ENCODE measurements at regions not wholly inside any gene's neighbourhood (a gene's known extent, or its start where the extent isn't known, plus 50 kb on each side); places are given as distances from the start of the nearest gene placed in this dataset.

- DNase-seq (ENCODE audit: low read depth) = no peak
Measured at GRCh38 chr1:178607718-178608408, 95.0 kb downstream of the TEX35 start.

DNA sequence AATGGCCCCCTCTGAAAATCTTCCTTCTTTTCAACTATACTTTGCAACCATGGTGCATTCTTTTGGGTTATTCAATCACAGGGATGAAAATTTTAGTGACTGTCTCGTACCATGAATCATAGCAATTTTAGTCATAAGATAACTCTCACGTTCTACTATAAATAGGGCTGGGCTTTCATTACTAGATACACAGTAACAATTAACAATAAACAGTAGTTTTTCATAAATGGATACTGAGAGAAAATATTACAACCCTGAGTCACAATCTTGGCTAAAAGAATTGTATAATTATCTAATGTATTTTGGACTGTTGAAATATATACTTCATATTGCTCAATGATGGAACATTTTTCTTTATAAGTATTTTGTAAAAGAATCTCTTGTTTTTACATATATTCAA lies 96.1 kb downstream of the TEX35 start:
- peak; percentile 91 for DNase-seq (ENCODE audit: low read depth)

GRCh38 chr1:178610690-178611410 lies 97.9 kb downstream of the TEX35 start:
- DNase-seq (ENCODE audit: low read depth) = peak; percentile 78

DNA sequence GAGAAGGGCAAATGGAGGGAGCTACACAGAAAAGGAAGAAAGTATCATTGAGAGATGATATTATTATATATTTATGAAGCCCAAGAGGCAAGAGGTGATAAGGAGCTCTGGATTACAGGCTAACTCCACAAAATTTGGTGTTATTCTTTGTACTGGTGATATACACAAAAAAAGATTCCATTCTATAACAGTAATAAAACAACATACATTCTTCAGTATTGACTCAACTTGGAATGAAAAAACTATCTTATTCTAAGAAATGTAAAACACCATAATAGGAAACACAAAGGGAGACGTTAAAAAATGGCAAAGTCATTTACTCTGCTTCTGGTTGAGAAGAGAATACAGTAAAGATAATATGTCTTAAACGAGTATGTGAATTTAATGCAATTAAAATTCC lies 99.4 kb downstream of the TEX35 start:
- DNase-seq (ENCODE audit: low read depth) = peak; percentile 58

GRCh38 chr1:178613271-178613945 lies 100.5 kb downstream of the TEX35 start:
- no peak for DNase-seq (ENCODE audit: low read depth)

GRCh38 chr1:178614286-178614685 lies 101.4 kb downstream of the TEX35 start:
- no peak for DNase-seq (ENCODE audit: low read depth)

DNA sequence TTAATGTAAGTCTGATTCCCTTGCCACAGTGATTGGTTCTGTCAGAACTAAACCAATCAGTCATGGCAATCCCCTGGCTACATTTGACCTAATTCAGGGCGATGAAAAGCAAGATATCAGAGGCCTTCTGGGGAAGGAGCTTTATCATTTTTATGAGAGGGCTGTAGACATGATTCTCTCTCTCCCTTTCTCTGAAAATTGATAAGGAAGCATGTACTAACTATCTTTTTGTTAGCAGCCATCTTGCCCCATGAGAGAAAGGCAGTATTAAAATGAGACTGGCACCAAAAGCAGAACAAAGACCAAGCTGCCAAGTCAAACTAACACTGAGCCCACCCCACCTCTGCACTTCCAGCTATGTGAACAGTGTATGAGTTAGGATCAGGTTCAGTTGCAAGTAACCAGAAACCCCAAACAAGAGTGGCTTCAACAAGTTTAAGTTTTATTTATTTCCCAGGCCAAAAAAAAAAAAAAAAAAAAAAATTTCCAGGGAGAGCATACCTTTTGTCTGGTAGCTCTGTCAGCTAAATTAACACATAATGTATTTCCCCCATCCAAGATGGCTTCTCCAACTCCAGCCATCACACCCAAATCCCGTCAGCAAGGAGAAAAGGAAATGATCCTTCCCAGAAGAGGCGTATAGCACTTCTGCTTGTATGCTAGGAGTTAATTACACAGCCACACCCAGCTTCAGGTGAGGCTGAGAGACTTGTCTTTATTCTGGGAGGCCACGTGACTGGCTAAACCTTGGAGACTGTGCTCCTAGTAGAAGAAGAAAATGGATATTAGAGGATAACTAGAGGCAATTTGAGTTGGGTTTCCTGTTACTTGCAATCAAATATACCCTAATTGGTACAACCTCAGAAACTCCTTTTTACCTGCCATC lies 105.8 kb upstream of the RALGPS2 start:
- DNase-seq (ENCODE audit: low read depth) = no peak

- DNase-seq (ENCODE audit: low read depth) = no peak
Measured at GRCh38 chr1:178620584-178621475, 104.2 kb upstream of the RALGPS2 start.

DNA sequence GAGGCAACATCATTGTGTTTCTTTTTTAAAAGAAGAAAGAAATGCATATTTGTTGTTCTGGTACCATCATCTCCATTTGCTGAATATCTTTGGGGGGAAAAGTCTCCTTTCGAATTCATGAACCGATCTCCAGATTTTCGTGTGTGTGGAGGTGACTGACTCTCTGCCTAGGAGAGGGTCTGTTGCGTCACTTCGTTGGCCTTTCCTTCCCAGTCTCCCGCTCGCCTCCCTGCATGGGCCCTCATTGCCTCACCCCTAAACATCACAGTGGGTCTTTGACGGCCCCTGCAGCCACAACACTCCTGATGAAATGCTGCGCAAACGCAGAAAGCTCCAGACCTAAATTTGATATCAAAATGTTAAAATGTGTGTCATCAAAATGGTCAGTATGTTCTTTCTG lies 103.2 kb upstream of the RALGPS2 start:
- DNase-seq (ENCODE audit: low read depth) = no peak

GRCh38 chr1:178625695-178626094 lies 99.3 kb upstream of the RALGPS2 start:
- no peak for DNase-seq (ENCODE audit: low read depth)

DNA sequence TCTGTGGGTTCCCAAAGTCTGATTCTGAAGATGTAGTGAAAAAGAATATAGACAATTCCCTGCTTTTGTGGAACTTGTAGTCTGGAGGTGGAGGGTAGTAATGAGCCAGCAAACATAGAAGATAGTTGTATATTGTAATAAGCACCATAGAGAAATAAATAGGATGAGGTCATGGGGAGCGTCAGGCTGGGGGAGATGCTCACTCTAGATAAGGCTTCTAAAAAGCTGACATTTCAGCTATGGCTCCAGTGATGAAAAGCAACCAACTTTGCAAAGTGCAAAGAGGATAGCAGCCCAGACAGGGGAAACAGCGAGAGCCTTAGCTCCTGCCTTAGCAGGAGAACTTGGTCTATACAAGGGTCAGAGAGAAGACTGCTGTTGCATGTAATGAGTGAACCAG lies 98.0 kb upstream of the RALGPS2 start:
- DNase-seq (ENCODE audit: low read depth) = no peak

DNA sequence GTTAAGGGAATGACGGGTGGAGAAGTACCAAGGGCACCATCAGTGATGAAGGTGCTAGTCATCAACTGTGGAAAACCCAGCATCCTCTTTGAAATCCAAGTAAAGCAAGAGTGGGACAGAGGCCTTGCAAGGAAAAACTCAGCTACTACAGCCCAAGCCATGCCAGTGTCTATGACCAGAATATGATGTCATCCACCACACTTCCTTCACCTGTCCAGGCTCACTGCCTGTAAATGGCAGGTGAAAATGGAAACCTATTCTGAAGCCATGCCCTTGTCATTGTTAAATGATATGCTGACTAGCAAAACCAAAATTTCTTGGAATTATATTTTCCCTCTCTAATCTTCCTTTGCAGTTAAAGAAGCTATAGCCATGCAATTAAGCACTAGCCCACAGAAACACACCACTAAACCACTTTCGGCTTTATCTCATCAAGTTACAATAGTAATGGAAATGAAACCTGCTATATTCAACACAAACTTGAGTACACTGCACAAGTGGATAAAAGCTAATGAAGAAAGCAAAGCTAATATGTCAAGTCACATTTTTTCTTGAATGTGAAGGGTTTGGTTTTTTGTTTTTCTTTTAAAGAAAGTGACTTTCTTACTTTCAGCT lies 96.3 kb upstream of the RALGPS2 start:
- no peak for DNase-seq (ENCODE audit: low read depth)

DNA sequence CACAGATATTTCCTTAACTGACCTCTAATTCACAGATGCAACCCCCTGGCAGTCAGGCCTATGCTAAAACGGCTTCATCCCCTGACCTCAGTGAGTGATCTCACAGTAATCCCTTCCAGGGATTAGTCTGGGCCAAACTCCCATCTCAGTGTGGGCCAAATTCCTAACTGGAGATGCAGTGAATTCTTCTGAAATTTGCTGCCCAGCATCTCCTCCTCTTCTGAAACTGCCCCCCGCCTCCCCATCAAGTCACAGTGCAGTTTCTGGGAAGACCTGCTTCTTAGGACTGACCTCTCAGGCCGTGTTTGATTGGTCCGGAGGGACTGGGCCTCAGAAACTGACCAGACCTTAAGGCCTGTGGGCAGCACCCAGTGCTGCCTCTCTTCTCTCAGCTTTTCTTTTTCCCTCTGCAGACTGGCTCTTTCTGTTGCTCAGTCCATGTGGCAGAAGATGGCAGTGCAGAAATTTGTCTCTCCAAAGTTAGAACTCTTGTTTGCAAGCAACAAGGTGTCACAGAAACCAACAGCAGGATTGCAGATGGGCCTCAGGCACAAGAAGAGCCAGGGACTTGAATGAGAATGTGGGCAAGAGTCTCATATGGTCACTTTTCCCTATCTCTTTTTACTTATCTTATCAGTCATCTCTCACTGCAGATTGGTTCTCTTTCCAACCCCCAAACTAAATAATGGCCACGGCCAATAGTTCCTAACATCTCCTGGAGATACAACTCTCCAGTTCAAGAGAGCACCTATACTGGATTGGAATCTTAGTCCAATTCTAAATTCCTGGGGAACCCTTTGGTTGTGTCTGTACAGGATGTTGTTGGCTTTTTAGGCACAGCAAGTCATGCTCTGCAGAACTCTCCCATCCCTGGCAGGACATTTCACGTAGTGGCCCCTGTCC lies 95.5 kb upstream of the RALGPS2 start:
- peak; percentile 88 for DNase-seq (ENCODE audit: low read depth)

DNA sequence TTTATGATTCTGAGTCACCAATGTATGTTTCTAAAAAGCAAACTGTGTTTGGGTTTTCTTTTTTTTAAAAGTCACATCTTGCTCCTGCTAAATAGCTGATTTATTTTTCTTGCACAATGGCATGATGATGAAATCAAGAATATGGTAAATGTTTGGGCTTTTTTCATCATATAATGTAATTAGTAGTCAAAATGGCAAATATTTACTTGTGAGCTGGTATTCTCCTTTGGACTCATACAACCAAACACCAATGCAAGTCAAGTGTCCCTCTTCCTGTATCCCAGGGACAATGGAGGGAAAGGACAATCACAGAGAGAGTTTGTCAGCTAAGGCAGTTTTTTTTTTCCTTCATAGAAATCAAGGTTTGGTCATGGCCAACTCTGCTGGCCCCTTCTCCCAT lies 94.6 kb upstream of the RALGPS2 start:
- DNase-seq (ENCODE audit: low read depth) = no peak

DNA sequence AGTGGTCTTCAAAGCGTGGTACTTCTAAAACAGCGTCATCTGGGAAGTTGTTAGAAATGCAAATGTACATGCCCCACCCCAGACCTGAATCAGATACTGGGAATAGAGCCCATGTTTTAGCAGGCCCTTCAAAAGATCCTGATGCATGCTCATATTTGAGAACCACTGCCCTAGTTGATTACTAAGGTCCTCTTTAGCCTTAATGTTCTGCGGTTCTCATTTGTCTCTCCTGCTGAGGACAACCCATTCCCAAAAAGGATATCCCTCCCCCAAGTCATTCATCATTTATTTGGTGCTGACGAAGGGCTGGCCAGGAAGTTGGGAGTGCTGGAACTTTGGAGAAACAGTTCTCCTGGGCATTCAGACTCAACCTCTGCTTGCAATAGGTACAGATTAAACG lies 92.4 kb upstream of the RALGPS2 start:
- peak; percentile 55 for DNase-seq (ENCODE audit: low read depth)

DNA sequence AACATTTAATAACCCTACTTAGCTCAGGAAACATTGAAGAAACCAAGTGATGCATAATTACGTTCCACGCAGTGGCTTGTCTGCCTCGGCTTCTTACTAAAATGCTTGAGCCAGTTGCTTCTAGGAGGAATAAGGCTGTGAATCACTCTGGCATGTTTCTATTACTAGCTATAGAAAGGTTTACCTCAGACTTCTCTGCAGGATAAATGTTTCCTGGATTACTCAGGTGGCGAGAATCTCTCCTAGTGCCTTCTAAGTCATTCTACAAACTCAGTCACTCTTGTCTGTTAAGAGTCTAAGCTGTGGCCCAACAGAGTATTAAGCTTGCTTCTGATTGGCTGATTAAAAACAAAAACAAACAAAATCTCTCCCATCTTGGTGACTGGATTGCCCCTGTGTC lies 92.0 kb upstream of the RALGPS2 start:
- DNase-seq (ENCODE audit: low read depth) = peak; percentile 55

GRCh38 chr1:178634445-178634844 lies 90.6 kb upstream of the RALGPS2 start:
- peak; percentile 57 for DNase-seq (ENCODE audit: low read depth)

- no peak for DNase-seq (ENCODE audit: low read depth)
Measured at GRCh38 chr1:178637841-178638240, 87.2 kb upstream of the RALGPS2 start.

DNA sequence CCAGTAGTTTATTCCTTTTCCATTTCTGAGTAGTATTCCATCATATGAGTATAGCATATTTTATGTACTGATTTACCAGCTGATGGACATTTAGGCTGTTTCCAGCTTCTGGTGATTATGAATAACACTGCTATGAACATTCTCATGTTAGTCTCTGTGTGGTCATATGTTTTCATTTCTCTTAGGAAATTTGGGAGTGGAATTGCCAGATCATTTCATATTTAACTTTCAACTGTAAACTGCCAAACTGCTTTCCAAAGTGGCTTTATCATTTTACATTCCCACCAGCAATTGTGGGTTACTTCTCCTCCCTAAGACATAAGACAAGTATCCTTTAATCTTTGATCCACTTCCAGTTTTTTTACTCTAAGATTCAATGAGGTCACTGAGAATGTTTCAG lies 85.7 kb upstream of the RALGPS2 start:
- no peak for DNase-seq (ENCODE audit: low read depth)

- DNase-seq (ENCODE audit: low read depth) = no peak
Measured at GRCh38 chr1:178642282-178642681, 82.8 kb upstream of the RALGPS2 start.
